GM19452 (cell line): ENCODE measurements at regions not wholly inside any gene's neighbourhood (a gene's known extent, or its start where the extent isn't known, plus 50 kb on each side); places are given as distances from the start of the nearest gene placed in this dataset.
"Not testable (repeated sequence)": the region's sequence is repeated elsewhere in the genome, so short reads cannot be mapped to it uniquely, and the experiment has no call there.

Experiments used
- ATAC-seq: cut with Tn5 transposase; IDR thresholded peaks from one replicate; pipeline ENCODE4 v1.9.1; 2021; ENCODE audit not compliant: unreplicated experiment

- ATAC-seq = no peak
These were observed 418.2 kb downstream of the BCAT1 start for GRCh38 chr12:24530689-24531088.

- no peak for ATAC-seq
These were observed 421.8 kb downstream of the BCAT1 start for GRCh38 chr12:24527102-24527501.

DNA sequence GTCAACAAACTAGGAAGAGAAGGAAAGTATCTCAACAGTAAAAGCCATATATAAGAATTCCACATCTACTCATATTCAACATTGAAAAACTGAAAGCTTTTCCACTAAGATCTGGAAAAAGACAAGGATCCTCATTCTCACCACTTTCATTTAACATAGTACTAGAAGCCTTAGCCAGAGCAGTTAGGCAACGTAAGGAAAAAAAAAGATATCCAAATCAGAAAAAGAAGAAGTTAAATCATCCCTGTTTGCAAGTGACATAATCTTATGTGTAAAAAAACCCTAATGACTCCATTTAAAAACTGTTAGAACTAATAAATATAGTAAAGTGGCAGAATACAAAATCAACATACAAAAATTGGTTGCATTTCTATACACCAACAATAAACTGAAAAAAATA is 426.2 kb downstream of the BCAT1 start:
- ATAC-seq = no peak

DNA sequence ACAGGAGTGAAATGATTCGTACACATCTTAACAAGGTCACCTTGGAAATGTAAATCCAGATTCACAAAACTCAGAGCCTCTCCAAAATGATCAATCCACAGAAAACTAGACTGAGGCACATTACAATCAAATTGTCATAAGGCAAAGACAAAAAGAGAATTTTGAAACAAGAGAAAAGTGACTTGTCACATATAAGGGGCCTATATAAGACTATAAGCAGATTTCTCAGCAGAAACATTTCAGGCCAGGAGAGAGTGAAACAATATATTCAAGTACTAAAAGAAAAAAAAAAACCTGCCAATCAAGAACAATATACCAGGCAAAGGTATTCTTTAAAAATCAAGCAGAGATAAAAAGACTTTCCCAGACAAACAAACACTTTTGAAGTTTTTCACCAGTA is 429.1 kb downstream of the BCAT1 start:
- ATAC-seq = no peak

DNA sequence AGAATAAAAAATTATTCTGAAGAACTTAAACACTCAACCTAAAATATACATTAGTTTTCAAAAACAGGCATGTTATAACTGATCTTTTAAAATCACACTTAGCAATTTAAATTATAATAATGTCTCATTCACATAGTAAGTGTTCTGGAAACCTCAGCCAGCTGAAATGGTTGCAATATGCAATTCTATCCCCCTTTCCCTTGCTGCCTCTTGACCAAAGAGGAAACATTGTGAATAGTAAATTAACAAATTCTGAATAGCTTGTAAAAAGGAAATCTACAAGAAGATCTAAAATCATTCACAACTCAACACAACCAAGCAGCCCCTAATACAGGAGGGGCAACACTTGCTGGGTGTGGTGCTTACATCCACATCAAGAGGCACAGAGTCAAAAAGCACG is 431.9 kb downstream of the BCAT1 start:
- ATAC-seq = no peak

DNA sequence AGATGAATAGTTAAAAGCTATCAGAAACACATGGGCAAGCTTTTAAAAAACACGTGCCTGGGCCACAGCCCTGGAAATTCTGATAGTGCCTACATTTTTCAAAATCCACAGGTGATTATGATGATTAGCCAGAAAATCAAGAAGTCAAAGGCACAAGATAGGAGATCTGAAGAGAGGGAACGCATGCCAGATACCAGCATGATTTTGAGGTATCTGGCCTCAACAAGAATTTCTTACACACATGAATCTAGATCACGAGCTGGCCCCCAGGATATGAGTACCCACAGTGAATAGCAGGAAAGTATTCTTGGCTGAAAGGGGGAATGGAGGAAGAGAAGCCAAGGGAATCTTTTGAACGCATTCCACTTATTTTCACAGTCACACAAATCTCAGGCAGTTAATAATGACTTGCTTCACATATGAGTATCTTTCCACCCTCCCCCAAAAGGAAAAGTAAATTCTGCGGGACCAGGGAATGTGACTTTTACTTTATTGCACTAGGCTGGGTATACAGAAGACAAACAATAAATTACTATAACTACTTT is 438.2 kb downstream of the BCAT1 start:
- ATAC-seq = no peak

- no peak for ATAC-seq
These were observed 441.1 kb downstream of the BCAT1 start for GRCh38 chr12:24507827-24508226.

DNA sequence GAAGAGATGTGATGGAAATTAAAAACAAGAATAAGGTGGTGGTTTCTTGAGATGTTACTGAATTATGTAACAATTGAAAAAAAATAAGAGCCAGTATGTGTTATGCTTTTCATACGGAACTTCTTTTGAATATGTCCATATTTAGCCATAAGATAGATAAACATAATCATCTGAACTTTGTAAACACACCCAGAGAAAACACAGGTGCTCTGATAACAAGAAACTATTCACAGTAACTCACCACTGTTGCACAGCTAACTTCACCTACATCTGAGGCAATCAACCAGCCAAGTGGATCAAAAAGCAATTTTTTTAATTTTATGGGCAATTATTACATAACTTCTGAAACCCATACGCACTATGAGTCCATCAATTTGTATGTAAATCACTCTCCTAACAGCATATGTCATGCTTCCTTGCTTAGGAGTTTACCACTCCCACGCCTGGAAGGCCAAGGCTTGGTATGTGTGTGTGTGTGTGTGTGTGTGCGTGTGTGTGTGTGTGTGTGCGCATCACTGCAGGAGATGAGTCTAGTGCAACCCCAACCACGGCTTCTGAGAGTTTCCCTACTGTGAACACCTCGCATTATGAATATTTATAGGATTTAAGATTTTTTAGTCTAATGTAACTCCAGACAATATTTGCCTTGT is 443.4 kb downstream of the BCAT1 start:
- ATAC-seq = no peak

DNA sequence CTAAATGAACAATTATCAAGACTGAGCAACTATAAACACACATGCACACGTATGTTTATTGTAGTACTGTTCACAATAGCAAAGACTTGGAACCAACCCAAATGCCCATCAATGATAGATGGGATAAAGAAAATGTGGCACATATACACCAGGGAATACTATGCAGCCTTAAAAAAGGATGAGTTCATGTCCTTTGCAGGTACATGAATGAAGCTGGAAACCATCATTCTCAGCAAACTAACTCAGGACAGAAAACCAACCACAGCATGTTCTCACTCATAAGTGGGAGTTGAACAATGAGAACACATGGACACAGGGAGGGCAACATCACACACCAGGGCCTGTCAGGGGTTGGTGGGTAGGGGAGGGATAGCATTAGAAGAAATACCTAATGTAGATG is 445.4 kb downstream of the BCAT1 start:
- ATAC-seq = not testable (repeated sequence)

- no peak for ATAC-seq
These were observed 448.1 kb downstream of the BCAT1 start for GRCh38 chr12:24500831-24501230.

GRCh38 chr12:24500421-24500820 is 448.5 kb downstream of the BCAT1 start:
- no peak for ATAC-seq

GRCh38 chr12:24499151-24500146 is 449.5 kb downstream of the BCAT1 start:
- ATAC-seq = no peak

- no peak for ATAC-seq
These were observed 452.1 kb downstream of the BCAT1 start for GRCh38 chr12:24496755-24497154.

DNA sequence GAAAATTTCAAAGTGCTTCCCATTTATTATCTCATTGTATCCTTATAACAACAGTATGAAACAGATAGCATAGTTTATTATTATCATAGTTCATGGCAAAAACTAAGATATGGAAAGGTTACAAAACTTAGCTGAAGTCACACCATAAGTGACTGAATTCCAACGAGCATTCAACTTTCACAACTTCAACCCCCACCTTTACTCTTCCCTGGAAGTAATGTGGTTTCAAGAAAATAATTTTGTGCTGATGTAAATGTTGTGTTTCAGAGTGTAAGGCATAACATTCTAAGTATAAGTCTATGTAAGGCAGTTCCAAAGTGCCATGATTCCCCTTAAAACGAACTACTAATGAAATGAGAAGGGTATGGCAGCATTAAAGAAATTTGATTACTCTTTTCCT is 454.5 kb downstream of the BCAT1 start:
- ATAC-seq = no peak

DNA sequence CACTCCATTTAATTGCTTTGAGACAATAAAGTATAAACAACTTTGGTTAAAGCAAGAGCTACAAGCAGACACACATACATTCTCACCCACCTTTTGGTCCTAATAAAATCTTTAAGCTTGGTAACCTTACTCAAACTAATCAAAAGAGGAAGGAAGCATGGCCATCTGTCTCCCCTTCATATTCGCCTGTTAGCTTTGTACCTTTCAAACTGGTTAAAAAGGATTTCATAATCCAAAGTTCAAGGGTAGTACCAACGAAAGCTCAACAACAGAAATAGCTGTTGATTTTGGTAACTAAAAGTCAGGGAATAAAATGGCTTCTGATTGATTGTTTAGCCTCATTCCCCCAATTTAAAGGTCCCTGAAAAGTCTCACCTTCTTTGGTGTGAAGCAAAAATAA is 456.9 kb downstream of the BCAT1 start:
- no peak for ATAC-seq

GRCh38 chr12:24489939-24490338 is 459.0 kb downstream of the BCAT1 start:
- ATAC-seq = no peak

DNA sequence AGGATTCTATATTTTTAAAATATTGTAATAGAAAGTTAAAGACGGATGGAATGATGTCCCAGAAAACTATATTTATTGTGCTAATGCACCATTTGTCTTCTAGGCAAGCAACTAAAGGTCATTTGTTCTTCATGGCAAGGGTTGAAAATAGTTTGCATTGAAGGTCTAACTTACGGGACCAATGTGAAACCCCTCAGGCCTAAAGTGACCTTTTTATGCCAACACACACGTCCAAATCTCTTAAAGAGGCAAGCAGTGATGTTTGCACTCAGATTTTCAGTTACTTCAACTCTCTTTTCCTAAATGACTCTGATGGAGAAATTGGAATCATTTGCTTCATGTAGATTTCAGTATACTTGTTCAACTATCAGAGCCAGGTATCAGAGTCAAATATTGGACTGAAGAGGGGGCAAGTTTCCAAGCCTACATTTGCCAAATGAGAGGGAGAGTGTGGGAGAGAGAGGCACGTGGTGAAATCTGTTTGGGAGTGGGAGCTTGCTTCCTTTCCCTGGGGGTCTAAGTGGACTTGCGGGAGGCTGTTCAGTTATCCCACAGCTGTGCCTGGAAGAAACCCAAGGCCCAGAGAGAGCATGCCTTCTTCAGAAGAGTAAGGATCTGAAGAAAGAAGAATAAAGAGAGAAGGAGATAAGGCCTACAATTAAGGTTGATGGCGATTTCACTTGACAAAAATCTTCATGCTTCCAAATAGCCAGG is 459.8 kb downstream of the BCAT1 start:
- no peak for ATAC-seq

DNA sequence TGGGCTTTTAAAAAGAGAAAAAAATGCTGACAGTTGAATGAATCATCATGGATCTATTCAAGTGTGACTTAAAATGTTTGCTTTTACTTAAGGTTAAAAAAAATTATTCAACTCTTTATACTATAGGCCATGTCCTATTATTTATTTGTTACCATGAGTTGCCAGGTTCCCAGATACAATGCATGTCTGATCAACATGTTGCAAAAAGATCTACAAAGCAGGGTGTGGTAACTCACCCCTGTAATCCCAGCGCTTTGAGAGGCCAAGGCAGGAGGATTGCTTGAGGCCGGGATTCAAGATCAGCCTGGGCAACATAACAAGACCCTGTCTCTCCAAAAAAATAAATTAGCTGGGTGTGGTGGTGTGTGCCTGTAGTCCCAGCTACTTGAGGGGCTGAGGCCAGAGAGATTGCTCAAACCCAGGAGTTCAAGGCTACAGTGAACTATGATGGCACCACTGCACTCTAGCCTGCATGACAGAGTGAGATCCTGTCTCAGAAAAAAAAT is 460.8 kb downstream of the BCAT1 start:
- no peak for ATAC-seq

DNA sequence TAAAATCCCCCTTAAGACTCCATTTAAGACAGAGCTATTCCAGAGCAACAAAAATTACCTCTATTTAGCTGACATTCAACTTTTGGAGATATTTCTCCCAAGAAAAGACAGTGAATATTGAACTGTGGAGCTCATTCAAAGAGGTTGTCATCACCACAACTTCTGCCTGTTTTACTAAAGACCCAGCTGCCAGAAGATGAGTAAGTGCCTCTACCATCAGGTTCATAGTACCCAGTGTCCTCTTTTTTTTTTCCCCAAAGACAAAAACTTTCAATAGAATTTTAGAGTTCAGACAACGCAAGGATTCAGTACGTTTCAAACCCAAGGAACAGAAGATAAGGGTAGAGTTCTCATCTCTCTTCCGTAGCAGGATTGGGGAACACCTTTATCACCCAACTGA is 461.3 kb downstream of the BCAT1 start:
- no peak for ATAC-seq

DNA sequence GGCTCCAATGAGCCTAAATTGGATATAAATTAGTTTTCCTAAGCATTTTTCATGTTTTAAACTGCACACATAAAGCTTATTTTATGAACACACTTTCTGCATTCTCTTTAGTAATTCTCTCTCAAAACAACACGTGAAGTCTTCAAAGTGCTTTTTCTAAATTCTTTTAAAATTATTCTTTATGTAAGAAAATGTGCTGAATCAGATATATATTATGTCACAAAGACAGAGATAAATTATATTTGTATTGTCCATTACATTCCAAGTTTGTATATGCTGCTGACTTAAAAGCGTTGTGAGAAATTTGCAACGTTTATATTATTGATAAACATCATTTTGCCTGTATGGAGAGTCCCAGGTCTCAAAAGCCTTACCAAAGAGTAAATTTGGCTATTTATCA is 465.2 kb downstream of the BCAT1 start:
- ATAC-seq = no peak
